ENCODE measurements at regions not wholly inside any gene's neighbourhood (a gene's known extent, or its start where the extent isn't known, plus 50 kb on each side); places are given as distances from the start of the nearest gene placed in this dataset.
A peak's percentile ranks its signal among the peaks of the same experiment; 100 is the strongest.

GRCh38 chr3:72338942-72339669 is 509.1 kb downstream of the SHQ1 start:
- no peak overlapping the region for H3K27ac ChIP-seq
- H3K9me3 ChIP-seq: no peaks in the 10 kb centered on the region
- no peak overlapping the region for H3K4me3 ChIP-seq
- intact Hi-C loops (cut with DNase I; ENCODE audit: low total_unique reads): no loop called here
- no peak for DNase-seq
- H3K36me3 ChIP-seq (ENCODE audit: low read depth, missing control alignments): no peaks in the 10 kb centered on the region
- H3K27me3 ChIP-seq: no peaks in the 10 kb centered on the region
- WGBS, 2 donors: 75 to 83% methylated on average over 2 to 11 of the region's 11 CpGs
- peaks cover 25% of the 10 kb centered on the region for H3K4me1 ChIP-seq
- TF ChIP-seq POLR2A (IDR thresholded peaks at IDR 0.05): no peak
- TF ChIP-seq CTCF (IDR thresholded peaks at IDR 0.05): no peak

DNA sequence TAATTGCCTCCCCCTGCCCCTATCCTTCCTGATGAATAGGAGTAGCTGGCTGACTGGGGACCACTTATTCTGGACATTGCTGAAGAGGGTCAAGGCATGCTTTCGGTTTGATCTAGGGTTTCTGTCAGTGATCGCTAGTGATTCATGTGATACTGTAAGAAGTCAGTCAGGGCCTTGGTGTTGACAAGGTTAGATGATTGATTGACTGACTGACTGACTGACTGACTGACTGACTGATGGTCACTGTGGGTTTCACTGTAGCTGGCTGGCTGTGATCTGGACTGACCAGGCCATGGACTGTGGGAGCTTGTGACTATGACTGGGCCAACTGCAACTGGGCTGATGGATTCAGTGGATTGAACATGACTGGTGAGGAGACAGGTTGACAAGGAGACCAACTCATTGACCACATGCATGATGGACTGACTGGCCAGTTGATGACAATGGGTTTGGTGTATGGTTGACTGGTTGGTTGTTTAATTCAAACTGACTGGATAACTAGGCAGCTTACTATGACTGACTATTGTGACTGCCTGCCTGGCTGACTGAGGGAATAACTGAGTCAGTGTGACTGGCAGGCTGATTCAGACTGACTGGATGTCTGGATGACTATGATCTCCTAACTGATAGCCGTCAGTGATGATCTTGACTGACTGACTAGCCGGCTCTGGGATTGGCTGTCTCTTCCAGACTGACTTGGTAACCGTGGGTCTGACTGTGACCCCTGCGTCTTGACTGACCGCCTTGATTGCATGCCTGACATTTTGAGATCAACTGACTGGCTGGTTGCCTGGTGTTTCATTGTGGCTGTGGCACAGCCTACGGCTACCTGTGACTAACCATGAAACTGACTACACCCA is 509.9 kb downstream of the SHQ1 start:
- no peak overlapping the region for H3K27ac ChIP-seq
- no peak for DNase-seq
- intact Hi-C loops (cut with DNase I; ENCODE audit: low total_unique reads): no loop called here
- peaks cover 25% of the 10 kb centered on the region for H3K4me1 ChIP-seq
- TF ChIP-seq POLR2A (IDR thresholded peaks at IDR 0.05) (no peak), CTCF (IDR thresholded peaks at IDR 0.05) (no peak)
- no peaks in the 10 kb centered on the region for H3K9me3 ChIP-seq
- WGBS, 2 donors: 96 to 100% methylated on average over 2 to 8 of the region's 8 CpGs
- no peaks in the 10 kb centered on the region for H3K27me3 ChIP-seq
- H3K36me3 ChIP-seq (ENCODE audit: low read depth, missing control alignments): no peaks in the 10 kb centered on the region
- no peak overlapping the region for H3K4me3 ChIP-seq

DNA sequence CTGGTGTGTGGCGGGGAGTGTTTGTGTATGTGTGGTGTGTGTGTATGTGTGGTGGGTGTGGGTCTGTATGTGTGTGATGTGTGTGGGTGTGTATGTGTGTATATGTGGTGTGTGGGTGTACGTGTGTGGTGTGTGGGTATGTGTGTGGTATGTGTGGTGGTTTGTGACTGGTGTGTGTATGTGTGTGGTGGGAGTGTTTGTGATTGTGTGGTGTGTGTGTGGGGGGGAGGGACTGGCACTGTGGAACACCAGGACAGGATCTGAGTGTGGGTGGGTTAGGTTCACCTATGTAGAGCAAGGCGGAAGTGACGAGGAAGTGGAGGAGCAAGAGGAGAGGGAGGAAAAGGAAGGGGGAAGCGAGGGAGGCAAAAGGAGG is 510.8 kb downstream of the SHQ1 start:
- Histone ChIP-seq H3K4me3 (no peak overlapping the region), H3K9me3 (no peaks in the 10 kb centered on the region), H3K27ac (no peak overlapping the region), H3K36me3 (ENCODE audit: low read depth, missing control alignments) (no peaks in the 10 kb centered on the region), H3K27me3 (no peaks in the 10 kb centered on the region), H3K4me1 (peaks cover 25% of the 10 kb centered on the region)
- 86 to 89% methylated on average over 5 of the region's 5 CpGs for WGBS, 2 donors
- DNase-seq: no peak
- TF ChIP-seq POLR2A (IDR thresholded peaks at IDR 0.05): no peak
- TF ChIP-seq CTCF (IDR thresholded peaks at IDR 0.05): no peak
- intact Hi-C loops (cut with DNase I; ENCODE audit: low total_unique reads): no loop called here

- Histone ChIP-seq H3K27me3 (no peaks in the 10 kb centered on the region), H3K36me3 (ENCODE audit: low read depth, missing control alignments) (no peaks in the 10 kb centered on the region), H3K4me3 (no peak overlapping the region), H3K9me3 (no peaks in the 10 kb centered on the region), H3K4me1 (peaks cover 25% of the 10 kb centered on the region), H3K27ac (peak overlapping the region in 1 of 2 donors; percentile 30)
- 25% methylated on average over 24 of the region's 24 CpGs for WGBS, 2 donors
- intact Hi-C loops (cut with DNase I; ENCODE audit: low total_unique reads): no loop called here
- TF ChIP-seq POLR2A (IDR thresholded peaks at IDR 0.05): no peak
- TF ChIP-seq CTCF (IDR thresholded peaks at IDR 0.05): no peak
- peak; percentile 89 for DNase-seq
Observed at GRCh38 chr3:72336821-72337479, 511.3 kb downstream of the SHQ1 start.

All from testis (tissue), 2 donors.